CD4-positive, alpha-beta T cell treated with Interleukin-4 for 1 hour (primary cell): ENCODE measurements at regions not wholly inside any gene's neighbourhood (a gene's known extent, or its start where the extent isn't known, plus 50 kb on each side); places are given as distances from the start of the nearest gene placed in this dataset.
"Not testable (repeated sequence)": the region's sequence is repeated elsewhere in the genome, so short reads cannot be mapped to it uniquely, and the experiment has no call there.

ENCODE experiments used
- DNase-seq, 2 donors: peaks; one replicate each; pipeline ENCODE4 v3.0.0-alpha.2; 2020 to 2022

DNA sequence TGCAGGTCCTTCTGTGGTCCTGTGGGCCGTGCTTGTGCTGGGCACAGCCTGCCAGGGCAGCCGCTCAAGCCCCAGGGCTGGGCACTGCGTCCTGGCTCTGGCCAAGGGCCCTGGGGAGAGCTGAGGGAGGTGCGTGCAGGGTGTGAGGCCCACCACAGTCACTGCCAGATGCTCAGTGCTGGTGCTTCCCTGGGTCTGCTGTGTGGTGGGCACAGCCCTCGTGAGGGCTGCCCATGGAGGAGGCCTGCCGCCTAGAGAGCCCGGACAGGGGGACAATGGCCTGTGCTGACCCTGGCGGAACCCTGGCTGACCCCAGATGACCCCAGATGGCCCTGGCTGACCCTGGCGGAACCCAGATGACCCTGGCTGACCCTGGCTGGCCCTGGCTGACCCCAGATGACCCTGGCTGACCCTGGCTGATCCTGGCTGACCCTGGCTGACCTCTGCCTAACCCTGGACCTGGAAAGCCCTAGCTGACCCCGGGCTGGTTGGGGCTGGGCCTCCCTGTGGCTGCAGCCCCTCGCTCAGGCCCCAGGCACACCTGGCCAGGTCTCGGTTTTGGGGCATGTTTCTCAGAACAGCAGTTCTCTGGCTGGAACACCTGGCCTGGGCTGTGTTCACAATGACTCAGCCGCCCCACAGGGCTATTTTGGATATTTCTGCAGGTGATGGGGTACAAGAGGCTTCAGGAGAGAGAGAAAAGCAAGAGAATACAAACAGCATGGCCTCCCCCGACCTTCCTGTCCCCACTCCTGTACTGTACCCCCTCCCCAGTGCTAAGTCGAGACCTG, 55.4 kb downstream of the TMEM121 start:
- peak in 1 of 2 donors; percentile 42 for DNase-seq

DNA sequence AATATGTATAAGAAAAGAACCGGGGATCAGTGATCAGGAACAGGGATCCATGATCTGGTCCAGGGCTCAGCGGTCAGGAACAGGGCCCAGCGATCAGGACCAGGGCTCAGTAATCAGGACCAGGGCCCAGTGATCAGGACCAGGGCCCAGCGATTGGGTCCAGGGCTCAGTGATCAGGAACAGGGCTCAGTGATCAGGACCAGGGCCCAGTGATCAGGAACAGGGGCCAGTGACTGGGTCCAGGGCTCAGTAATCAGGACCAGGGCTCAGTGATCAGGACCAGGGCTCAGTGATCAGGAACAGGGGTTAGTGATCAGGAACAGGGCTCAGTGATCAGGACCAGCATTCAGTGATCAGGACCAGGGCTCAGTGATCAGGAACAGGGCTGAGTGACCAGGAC, 56.3 kb downstream of the TMEM121 start:
- no peak for DNase-seq

DNA sequence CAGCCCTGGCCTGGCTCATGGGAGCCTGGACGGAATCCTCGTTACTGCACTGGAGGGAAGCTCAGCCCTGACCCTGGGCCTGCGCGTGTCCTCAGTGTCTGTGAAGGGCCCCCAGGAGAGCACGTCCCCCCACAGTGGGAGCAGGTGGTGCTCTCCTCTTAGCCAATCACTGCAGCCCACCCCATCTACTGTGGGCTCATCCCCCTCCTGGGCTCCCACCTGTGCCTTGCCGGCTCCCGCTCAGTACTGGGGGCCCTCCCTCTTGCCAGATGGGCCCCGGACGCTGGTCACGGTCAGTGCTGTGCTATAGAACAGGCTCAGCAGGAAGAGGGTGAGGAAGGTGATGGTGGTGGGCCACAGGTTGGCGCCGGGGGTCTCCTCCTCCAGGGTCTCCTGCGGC, 57.5 kb downstream of the TMEM121 start:
- DNase-seq = not testable (repeated sequence)

DNA sequence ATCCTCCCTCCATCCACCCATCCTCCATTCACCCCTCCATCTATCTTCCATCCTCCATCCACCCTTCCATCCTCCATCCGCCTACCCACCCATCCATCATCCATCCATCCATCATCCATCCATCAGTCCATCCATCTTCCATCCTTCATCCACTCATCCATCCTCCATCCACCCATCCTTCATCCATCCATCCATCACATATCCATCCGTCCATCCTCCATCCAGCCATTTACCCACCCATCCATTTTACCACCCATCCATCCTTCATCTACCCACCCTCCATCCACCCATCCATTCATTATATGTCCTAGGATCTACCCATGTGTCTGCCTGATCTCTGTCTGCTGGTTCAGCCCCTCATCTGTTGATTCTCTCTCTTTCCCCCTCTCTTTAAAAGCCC, 58.9 kb downstream of the TMEM121 start:
- DNase-seq = not testable (repeated sequence)

DNA sequence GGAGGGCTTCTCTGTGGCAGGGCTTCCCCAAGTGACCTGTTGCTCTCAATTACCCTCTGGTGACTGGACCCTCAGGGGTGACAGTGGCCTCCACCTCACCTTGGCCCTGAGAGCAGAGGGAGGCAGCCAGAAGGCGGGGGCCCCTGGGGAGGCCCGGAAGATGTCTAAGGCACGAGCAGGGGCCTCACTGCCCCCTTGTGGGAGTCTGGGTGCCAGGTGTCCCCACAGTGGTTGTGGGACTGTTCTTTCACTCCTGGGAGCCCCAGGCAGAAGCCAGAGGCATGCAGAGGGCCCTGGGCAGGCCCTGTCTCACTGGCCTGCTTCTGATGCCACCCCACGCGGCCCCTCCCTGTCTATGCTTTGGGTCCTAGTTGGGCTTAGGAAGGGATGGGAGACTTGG, 59.3 kb downstream of the TMEM121 start:
- not testable (repeated sequence) for DNase-seq

DNA sequence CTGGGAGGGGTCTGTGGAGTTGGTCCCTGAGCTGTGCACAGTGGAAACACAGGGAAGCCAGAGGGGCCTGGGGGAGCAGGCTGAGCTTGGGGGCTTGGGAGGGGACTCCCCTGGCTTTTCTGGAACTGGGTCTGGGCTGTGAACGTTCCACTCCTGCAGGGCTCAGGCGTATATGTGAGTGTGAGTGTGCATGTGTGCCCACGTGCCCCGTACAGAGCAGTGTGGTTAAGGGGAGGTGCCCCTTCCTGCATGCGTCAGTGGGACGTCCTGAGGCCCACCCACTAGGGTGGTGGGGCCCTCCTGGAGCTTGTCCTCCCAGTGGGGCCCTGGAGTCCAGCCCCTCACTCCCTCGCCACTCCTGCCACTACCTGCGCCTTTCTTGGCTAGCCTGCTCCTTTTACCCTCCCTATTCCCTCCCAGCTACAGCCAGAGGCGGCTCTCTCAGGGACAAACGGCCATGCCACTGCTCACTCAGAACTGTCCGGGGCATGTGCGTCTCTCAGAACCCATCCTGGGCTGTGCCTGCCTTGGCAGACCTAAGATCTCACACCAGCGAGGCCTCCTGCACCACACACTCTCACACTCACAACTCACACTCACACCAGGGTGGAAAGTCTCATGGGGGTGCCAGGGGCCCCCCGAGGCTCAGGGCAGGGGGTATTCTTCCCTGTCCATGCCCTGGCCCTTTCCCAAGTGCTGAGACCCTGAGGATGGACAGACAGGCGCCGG, 59.9 kb downstream of the TMEM121 start:
- DNase-seq = peak in 1 of 2 donors; percentile 59

DNA sequence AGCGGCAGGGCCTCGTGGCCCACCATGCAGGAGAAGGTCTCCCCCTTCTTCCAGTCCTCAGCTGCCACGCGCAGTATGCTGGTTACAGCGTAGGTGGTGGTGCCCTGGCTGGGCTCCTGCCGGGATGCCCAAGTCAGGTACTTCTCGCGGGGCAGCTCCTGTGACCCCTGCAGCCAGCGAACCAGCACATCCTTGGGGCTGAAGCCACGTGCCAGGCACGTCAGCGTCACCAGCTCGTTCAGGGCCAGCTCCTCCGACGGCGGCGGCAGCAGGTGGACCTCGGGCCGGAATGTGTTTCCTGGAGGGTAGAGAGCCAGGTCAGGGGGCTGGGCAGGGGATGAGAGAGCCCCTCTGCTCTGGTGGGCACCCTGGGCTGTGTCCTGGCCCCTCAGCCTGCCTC, 60.7 kb downstream of the TMEM121 start:
- DNase-seq = not testable (repeated sequence)

DNA sequence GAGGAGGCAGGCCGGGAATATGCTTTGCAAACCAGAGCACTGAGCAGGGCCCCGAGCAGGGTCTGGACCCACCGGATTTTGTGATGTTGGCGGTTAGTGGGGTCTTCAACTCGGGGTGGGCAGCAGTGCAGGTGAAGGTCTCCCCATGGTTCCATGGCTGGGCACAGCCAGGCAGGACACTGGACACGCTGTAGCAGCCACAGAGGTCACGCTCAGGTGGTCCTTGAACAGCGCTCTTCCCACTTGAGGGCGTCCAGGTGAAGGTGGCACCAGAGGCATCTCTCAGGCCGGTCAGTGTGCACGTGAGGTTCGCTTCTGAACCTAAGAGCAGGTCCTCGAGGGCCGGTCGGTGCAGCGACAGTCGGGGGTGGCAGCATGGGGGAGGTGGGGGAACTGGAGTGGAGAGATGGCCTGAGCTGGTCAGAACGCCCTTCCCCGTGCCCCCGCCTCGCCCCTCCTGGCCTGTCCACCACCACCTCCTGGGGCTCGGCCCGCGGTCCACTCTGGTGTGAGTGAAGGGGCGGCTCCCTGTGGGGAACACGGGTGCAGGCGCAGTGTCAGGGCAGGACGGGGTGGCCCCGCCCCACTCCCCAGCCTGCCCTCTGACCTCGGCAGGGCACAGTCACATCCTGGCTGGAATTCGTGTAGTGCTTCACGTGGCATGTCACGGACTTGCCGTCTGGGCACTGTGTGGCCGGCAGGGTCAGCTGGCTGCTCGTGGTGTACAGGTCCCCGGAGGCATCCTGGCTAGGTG, 61.3 kb downstream of the TMEM121 start:
- DNase-seq = not testable (repeated sequence)

DNA sequence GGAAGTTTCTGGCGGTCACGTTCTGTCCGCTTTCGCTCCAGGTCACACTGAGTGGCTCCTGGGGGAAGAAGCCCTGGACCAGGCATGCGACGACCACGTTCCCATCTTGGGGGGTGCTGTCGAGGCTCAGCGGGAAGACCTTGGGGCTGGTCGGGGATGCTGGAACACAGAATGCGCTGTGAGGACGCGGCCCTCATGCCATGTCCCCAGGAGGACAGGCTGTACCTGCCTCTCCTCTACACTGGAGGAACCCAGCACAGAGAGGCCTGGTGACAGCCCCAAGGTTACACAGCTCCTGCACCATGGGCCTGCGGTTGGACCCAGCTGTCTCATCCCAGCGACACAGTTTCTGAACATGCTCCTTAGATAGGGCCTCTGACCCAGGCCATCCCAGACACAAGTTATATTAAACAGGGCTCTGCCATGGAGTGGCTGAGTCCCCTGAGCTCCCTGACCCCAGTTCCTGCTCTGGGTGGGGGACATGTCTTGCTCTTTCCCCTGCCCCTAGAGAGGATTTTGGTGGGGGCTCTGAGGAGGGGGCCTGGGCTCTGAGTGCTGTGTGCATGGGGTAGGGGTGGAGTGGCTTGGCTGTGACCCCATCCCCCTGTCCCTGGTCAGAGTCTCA, 62.0 kb downstream of the TMEM121 start:
- no peak for DNase-seq

DNA sequence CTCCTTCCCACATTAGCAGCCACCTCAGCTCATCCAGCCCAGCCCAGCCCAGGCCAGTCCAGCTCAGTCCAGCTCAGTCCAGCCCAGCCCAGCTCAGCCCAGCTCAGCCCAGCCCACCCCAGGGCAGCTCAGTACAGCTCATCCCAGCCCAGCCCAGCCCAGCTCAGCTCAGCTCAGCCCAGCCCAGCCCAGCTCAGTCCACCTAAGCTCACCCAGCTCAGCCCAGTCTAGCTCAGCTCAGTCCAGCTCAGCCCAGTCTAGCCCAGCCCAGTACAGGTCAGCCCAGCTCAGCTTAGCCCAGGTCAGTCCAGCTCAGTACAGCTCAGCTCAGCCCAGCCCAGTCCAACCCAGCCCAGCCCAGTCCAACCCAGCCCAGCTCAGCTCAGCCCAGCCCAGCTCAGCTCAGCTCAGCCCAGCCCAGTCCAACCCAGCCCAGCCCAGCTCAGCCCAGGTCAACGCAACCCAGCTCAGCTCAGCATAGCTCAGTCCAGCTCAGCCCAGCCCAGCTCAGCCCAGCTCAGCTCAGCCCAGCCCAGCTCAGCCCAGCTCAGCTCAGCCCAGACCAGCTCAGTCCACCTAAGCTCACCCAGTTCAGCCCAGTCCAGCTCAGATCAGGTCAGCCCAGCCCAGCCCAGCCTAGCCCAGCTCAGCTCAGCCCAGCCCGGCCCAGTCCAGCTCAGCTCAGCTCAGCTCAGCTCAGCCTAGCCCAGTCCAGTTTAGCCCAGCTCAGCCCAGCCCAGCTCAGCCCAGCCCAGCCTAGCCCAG, 63.0 kb downstream of the TMEM121 start:
- DNase-seq = no peak

DNA sequence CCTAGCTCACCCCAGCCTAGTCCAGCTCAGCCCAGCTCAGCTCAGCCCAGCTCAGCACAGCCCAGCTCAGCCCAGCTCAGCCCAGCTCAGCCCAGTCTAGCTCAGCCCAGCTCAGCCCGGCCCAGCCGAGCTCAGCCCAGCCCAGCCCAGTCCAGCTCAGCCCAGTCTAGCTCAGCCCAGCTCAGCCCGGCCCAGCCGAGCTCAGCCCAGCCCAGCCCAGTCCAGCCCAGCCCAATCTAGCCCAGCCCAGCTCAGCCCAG, 63.5 kb downstream of the TMEM121 start:
- not testable (repeated sequence) for DNase-seq

DNA sequence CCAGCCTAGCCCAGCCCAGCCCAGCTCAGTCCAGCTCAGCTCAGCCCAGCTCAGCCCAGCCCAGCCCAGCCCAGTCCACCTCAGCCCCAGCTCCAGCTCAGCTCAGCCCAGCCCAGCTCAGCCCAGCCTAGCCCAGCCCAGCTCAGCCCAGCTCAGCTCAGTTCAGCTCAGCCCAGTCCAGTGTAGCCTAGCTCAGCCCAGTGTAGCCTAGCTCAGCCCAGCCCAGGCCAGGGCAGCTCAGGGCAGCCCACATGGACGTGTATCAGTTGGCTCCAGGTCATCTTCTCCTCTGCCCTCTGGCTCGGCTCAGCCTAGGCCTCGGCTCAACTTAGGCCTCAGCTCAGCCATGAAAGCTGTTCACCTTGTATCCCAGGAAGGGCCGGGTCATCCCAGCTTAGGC, 64.7 kb downstream of the TMEM121 start:
- DNase-seq = no peak

DNA sequence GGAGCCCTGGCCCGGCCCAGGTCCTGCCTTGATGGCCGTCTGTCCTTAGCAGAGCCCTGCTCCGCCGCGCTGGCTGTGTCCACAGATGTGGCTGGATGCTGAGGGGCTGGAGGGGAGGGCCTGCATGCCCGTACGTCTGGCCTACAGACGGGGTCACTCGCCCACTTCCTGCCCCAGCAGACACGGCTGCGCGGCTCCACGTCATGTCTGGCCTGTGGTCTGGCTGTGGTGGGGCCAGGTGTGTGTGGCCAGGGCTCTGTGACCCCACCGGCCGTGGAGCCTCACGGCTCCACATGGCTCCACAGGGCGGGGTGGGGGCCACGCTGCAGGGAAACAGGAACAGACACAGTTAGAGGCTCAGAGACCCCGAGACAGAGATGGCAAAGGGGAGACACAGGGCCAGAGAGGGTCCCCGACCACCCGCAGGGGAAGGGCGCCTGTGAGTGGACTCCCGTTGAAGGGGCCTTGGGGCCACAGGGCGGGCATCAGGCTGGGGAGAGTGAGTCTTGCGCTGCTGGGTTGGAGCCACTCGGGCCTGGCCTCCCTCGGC, 65.5 kb downstream of the TMEM121 start:
- DNase-seq = not testable (repeated sequence)

DNA sequence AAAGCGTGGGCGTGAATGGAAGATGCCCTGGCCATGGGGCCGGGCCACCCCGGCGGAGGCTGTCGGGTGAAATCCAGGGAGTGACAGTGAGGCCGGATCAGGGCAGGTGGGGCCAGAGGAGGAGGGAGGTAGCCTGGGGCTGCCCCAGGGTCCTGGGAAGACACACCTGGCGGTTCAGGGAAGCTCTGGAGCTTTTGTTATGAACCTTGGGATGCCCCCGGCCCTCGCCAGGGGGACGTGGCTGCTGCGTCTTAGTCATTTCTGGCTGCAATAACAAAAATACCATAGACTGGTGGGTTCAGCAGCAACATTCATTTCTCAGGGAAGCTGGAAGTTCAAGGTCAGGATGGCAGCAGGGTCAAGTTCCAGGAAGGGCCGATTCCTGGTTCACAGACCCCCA, 66.3 kb downstream of the TMEM121 start:
- DNase-seq = not testable (repeated sequence)

DNA sequence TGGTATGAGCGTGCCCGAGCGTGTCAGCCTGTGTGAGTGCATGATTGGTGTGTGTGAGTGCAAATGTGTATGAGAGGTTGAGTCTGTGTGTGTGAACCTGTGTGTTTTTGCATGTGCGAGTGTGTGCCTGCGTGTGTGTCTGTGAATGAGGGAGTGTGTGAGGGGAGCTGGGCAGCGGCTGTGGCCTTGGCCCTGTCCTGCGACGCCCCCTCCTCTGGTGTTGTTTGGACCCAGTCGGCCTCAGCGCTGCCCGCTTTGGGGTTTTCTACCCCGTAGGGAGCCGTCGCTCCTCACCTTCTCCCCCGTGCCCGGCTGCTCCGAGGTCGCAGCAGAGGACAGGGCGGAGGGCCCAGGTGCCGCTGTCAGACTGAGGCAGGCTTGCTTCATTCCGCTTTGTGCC, 69.0 kb downstream of the TMEM121 start:
- not testable (repeated sequence) for DNase-seq

DNA sequence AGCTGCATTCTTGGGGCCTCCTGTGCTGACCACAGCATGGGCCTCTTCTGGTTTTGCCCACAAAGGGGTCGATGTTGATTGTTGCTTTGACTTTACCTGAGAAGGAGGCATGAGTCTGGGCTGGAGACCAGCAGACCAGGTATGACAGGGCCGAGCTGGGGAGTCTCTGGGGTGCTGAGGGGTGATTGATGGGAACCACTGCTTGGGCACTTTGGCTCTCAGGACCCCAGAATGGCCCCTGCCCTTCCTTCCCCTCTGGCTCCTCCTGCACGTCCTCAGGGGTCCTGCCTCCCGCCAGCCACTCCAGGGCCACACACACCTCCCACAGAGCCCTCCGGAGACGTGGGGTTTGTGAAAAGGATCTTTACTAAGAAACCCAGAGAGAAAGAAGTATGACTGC, 70.0 kb downstream of the TMEM121 start:
- not testable (repeated sequence) for DNase-seq

DNA sequence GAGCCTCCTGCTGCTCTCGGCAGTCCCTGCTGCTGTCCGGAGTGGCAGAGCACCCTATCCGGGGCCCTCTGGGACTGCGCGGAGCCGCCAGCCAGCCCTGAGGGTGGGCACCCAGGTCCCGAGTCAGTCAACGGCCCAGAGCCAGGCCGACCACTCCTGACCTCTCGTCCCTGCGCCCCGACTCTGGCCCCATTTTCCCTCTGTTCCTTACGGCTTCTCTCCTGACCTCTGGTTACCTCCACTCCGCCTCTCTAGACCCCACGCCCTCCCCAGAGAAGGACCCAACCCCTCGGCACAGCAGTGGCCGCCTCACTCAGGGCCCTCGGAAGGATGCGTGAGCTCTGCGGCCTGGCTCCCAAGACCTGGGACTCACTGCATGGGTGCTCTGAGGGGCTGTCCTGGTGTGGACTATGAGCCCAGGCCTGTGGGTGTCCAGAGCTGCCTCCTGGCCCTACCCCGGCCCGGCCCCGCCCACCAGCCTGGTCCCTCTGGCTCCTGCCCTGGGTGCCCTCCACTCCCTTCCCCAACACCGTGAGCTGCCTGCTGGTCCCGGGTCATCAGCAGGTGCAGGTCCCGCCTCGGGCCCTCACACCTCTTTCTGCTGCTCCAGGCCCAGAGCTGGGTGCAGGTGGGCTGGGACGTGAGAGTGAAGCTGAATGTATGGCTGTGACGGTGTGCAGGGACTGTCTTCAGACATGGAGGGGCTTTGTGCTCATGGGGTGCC, 71.8 kb downstream of the TMEM121 start:
- DNase-seq = not testable (repeated sequence)

DNA sequence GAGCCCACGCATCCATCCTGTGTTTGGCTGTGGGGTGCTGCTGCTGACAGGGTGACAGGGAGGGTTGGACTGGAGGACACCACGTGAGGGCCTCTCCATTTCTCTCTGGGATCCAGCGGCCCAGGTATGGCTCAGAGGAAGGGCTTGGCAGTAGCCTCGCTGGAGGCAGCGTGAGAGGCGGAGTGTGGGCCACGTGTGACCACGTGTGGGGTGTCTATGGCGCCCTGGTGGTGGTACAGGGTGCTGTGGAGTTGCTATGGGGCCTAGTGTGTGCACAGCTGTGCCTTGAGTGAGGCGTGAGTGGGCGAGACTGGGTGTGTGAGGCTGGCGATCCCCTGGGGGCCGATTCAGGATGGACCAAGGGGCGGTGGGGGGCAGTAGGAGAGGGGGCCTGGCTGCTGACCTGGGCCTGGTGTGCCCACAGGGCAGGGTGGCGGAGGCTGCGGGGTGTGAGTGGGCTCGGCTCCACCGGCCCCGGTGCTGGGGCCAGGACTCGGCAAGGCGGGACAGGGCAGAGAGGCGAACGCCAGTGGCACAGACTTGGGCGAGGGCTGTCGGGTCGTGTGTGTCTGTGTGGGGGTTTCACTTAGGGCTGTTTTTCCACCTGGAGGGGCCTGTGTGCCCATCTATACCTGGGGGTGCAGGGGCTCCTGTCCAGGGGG, 72.7 kb downstream of the TMEM121 start:
- not testable (repeated sequence) for DNase-seq

DNA sequence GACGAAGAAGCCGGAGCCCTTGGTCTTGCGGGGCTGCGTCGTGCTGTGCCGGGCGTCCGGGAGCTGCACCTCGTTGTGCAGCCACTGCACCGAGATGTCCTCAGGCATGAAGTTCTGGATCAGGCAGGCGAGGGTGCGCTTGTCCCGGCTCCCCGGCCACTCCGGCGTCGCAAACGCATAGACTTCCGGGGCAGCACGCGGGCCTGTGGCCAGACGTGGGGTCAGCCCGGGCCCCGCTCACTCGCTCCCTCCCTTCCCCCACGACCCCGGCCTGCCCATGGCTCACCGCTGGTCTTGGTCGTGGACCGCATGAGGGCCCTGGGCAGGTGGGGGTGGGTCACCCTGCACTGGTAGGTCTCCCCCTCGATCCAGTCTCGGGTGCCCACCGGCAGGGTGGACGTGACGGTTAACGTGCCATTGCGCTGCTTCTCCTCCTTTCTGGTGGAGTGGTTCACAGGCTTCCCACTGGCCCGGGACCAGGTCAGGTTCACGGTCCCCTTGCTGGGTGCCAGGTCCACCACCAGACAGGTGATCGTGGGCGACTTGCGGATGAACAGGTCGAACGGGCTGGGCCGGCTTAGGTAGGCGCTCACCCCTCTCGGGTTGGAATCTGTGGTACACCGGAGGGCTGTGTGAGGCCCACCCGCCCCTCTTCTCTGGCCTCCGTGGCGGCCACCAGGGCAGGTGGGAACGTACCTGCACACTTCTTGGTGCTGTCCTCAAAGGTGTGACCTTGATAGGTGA, 74.0 kb downstream of the TMEM121 start:
- DNase-seq = not testable (repeated sequence)

DNA sequence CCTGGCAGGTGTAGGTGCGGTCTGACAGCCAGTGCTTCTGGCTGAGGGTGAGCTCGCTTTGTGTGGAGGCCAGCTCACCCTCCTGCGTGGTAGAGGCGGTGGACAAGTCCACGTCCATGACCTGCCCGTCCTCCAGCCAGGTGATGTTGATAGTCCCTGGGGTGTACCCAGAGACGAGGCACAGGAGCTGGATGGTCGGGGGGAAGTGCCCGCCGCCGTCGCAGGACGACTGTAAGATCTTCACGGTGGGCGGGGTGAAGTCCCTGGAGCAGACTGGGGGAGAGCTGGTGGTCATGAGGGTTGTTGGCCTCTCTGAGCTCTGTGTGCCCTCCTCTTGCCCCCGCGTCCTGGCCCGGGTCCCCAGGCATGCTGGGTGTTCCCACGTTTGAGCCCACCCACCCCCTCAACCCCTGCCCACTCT, 74.6 kb downstream of the TMEM121 start:
- no peak for DNase-seq
